AG09319 (cell line): ENCODE measurements at regions not wholly inside any gene's neighbourhood (a gene's known extent, or its start where the extent isn't known, plus 50 kb on each side); places are given as distances from the start of the nearest gene placed in this dataset.

Experiments used
- DNase-seq: peaks from one replicate; pipeline ENCODE4 v3.0.0-alpha.2; 2010; ENCODE audit warnings: low read depth; ENCODE audit errors: extremely low read depth
- TF ChIP-seq, protein P1 (sequence below): IDR thresholded peaks from 2 replicates; pipeline ENCODE4 v1.5.1; 2011; ENCODE audit warnings: low read depth, mild to moderate bottlenecking, inconsistent platforms, low read length, moderate library complexity

DNA sequence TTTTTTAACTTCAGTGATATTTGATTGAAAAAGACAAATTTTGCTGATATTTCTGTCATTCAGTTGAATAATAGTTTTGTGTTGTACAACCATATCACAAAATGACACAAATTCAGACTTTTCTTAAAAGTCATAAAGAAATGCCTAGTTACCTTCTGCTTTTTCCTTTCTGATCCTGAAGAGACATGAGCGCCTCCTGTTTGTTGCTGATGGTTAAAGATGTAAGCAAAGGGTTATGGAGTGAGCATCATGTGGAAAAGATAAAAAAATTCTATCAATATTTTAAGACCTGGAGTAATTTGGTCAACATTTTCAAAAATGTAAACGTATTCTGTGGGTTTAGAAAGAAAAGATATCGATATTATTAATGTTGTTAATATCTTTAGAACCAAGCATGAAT lies 669.9 kb upstream of the NR3C2 start:
- TF ChIP-seq, protein P1, sequence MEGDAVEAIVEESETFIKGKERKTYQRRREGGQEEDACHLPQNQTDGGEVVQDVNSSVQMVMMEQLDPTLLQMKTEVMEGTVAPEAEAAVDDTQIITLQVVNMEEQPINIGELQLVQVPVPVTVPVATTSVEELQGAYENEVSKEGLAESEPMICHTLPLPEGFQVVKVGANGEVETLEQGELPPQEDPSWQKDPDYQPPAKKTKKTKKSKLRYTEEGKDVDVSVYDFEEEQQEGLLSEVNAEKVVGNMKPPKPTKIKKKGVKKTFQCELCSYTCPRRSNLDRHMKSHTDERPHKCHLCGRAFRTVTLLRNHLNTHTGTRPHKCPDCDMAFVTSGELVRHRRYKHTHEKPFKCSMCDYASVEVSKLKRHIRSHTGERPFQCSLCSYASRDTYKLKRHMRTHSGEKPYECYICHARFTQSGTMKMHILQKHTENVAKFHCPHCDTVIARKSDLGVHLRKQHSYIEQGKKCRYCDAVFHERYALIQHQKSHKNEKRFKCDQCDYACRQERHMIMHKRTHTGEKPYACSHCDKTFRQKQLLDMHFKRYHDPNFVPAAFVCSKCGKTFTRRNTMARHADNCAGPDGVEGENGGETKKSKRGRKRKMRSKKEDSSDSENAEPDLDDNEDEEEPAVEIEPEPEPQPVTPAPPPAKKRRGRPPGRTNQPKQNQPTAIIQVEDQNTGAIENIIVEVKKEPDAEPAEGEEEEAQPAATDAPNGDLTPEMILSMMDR: no peak
- DNase-seq: no peak

GRCh38 chr4:149110481-149110880 lies 668.3 kb upstream of the NR3C2 start:
- TF ChIP-seq, protein P1: no peak
- no peak for DNase-seq

DNA sequence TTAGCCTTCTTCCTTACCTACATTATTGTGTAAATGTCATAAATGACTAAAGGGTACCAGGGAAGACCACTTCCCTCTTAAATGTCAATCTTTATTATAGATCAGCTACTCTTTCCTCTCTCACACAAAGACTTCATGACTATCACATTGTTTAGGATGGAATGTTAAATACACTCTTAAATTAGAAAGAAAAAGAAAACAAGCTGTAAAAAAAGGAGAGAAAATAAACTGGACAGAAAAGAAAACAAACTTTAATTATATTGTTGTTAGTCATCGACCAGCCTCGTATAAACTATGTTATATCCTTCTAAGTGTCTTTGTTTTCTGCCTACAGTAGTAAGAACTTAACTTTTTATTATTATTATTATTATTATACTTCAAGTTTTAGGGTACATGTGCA lies 666.4 kb upstream of the NR3C2 start:
- TF ChIP-seq, protein P1: no peak
- no peak for DNase-seq

- DNase-seq: no peak
- TF ChIP-seq, protein P1: no peak
Observed at GRCh38 chr4:149102765-149103164, 660.6 kb upstream of the NR3C2 start.

DNA sequence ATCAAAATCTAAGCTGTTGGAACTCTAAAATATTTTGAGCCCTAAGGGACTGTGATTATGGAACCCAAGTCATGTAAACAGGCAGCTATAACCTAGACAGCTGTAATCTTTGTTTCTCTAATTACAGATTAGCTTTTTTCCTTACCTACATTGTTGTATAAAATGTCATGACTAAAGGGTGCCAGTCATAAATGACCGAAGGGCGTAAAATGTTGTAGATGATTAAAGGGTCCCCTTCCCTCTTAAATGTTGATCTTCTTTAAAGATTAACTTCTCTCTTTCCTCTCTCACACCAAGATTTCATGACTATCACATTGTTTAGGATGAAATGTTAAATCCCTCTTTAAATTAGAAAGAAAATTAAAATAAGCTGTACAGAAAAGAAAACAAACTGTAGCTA lies 659.4 kb upstream of the NR3C2 start:
- TF ChIP-seq, protein P1: no peak
- no peak for DNase-seq

DNA sequence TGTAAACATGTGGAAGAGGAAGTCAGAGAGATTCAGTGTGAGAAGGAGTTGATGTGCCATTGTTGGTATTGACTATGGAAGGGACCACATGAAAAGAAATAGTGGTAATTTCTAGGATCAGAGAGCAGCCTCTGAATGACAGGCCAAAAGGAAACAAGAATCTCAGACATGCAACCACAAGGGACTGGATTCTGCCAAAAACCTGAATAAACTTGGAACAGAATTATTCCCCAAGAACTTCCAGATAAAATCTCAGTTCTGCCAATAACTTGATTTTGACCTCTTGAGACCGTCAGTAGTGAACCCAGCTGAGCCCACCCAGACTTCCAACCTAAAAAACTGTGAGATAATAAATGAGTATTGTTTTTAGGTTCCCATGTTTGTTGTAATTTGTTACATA lies 653.6 kb upstream of the NR3C2 start:
- TF ChIP-seq, protein P1: no peak
- DNase-seq: no peak

DNA sequence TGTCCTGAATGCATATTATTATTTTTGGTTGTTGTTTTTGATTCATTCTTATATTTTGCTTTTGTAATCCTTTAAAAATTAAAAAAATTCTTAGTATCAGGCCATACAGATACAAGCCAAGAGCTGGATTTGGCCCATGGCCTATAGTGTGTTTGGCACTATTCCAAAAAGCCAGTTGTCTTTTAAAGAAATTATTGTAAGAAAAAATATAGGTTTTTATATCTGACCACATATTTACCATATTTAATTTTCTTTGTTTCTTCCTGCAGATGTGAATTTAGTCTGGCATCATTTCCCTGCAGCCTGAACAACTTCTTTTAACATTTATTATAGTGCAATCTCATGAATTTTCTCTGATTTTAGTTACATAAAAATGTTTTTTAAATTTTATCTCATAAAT lies 652.8 kb upstream of the NR3C2 start:
- DNase-seq: no peak

More for the DNA sequence above, 652.8 kb upstream of the NR3C2 start:
- TF ChIP-seq, protein P1: no peak
